K562 (cell line): ENCODE measurements at regions not wholly inside any gene's neighbourhood (a gene's known extent, or its start where the extent isn't known, plus 50 kb on each side); places are given as distances from the start of the nearest gene placed in this dataset.

Experiments
- ATF3 ChIP-seq, 2 experiments: fragments of 450-650 bp in 1 of 2; sonication (generic) in 1 of 2; formaldehyde crosslinking in 1 of 2; IDR thresholded peaks in 1 of 2; conservative IDR thresholded peaks in 1 of 2; 2 replicates each; pipeline versions ENCODE4 v1.6.1 to v1.8.1; 2016 to 2023; ENCODE audit warnings: mild to moderate bottlenecking in 2 of 2, moderate library complexity in 2 of 2, inconsistent platforms in 1 of 2, missing genetic modification reagents in 1 of 2
- CTCF ChIP-seq, 3 experiments: IDR thresholded peaks in 2 of 3; conservative IDR thresholded peaks in 1 of 3; 2 replicates each; pipeline ENCODE4 v1.5.1; 2011 to 2012; ENCODE audit warnings: low read length in 3 of 3, mild to moderate bottlenecking in 3 of 3, control low read depth in 2 of 3, improper control_type of control experiment in 1 of 3, inconsistent platforms in 1 of 3, low read depth in 1 of 3, mixed read lengths in 1 of 3, moderate library complexity in 1 of 3; ENCODE audit not compliant: insufficient read depth in 2 of 3
- E2F6 ChIP-seq, 2 experiments: IDR thresholded peaks; 2 replicates each; pipeline ENCODE4 v1.6.1; 2011; ENCODE audit warnings: borderline replicate concordance in 1 of 2, control low read depth in 1 of 2, low read depth in 1 of 2, low read length in 1 of 2, mild to moderate bottlenecking in 1 of 2, mixed read lengths in 1 of 2, moderate library complexity in 1 of 2; ENCODE audit not compliant: insufficient read depth in 1 of 2, insufficient read length in 1 of 2, poor library complexity in 1 of 2, severe bottlenecking in 1 of 2; ENCODE audit errors: extremely low read depth in 1 of 2
- EP300 ChIP-seq: IDR thresholded peaks from 2 replicates; pipeline ENCODE4 v1.6.1; 2012; ENCODE audit warnings: low read length, improper control_type of control experiment
- ETV6 ChIP-seq, 3 experiments: fragments of 150-350 bp in 1 of 3; sonication (generic) in 1 of 3; formaldehyde crosslinking in 1 of 3; IDR thresholded peaks; 2 replicates each; pipeline versions ENCODE4 v1.6.1 to v1.8.0; 2014 to 2022; ENCODE audit warnings: borderline replicate concordance in 2 of 3, low read depth in 2 of 3, antibody characterized with exemption in 1 of 3, low read length in 1 of 3, mild to moderate bottlenecking in 1 of 3, missing genetic modification reagents in 1 of 3
- EZH2 ChIP-seq: IDR thresholded peaks from 2 replicates; pipeline ENCODE4 v1.6.1; 2012; ENCODE audit warnings: low read depth, mild to moderate bottlenecking, inconsistent platforms, low read length, borderline replicate concordance
- GABPA ChIP-seq: fragments of 200-800 bp; sonication (Bioruptor generic); conservative IDR thresholded peaks from 2 replicates; pipeline ENCODE4 v1.6.1; 2016; ENCODE audit warnings: low read depth, missing genetic modification characterization, missing compliant biosample characterization
- GABPB1 ChIP-seq: sonication (generic); formaldehyde crosslinking; IDR thresholded peaks from 2 replicates; pipeline ENCODE4 v1.8.0; 2022; ENCODE audit warnings: mild to moderate bottlenecking, missing genetic modification reagents
- GATAD2B ChIP-seq: fragments of 450-650 bp; IDR thresholded peaks from 2 replicates; pipeline ENCODE4 v1.6.1; 2017; ENCODE audit warnings: mild to moderate bottlenecking, borderline replicate concordance
- JUND ChIP-seq, 2 experiments: IDR thresholded peaks; 2 replicates in 1 of 2; 3 replicates in 1 of 2; pipeline ENCODE4 v1.6.1; 2011; ENCODE audit warnings: borderline replicate concordance in 2 of 2, low read depth in 2 of 2, low read length in 2 of 2, improper control_type of control experiment in 1 of 2, missing biosample characterization in 1 of 2, missing genetic modification characterization in 1 of 2, missing genetic modification reagents in 1 of 2
- POLR2AphosphoS5 ChIP-seq: IDR thresholded peaks from 2 replicates; pipeline ENCODE4 v1.6.1; 2011; ENCODE audit warnings: mild to moderate bottlenecking, low read depth, low read length, moderate library complexity; ENCODE audit not compliant: control insufficient read depth, insufficient read depth
- SPI1 ChIP-seq: IDR thresholded peaks from 2 replicates; pipeline ENCODE4 v1.6.1; 2011; ENCODE audit warnings: low read depth, low read length, control low read depth, borderline replicate concordance
- ZNF384 ChIP-seq: IDR thresholded peaks from 2 replicates; pipeline ENCODE4 v1.6.1; 2012; ENCODE audit warnings: low read depth, low read length, improper control_type of control experiment
- ZNF785 ChIP-seq: fragments of 250-450 bp; sonication (Bioruptor Pico); IDR thresholded peaks from 2 replicates; pipeline ENCODE4 v1.4.0; 2020; ENCODE audit warnings: mild to moderate bottlenecking

GRCh38 chr6:169014211-169015197, 239.1 kb downstream of the THBS2 start:
- TF ChIP-seq SPI1 (no peak), ZNF785 (CRISPR knock-in tag) (no peak), E2F6 (IDR thresholded peaks at IDR 0.05; ENCODE audit: borderline replicate concordance in 1 of 2, extremely low read depth in 1 of 2, insufficient read depth in 1 of 2, insufficient read length in 1 of 2, low read depth in 1 of 2, low read length in 1 of 2, poor library complexity in 1 of 2, severe bottlenecking in 1 of 2) (no peak), EP300 (no peak), GATAD2B (no peak), EZH2 (no peak), GABPA (tag) (no peak), ATF3 (IDR thresholded peaks at IDR 0.05) (no peak), ATF3 (CRISPR knock-in tag; conservative IDR thresholded peaks at IDR 0.05) (no peak), GABPB1 (CRISPR knock-in tag) (no peak), CTCF (IDR thresholded peaks at IDR 0.05 in 2 of 3, conservative IDR thresholded peaks at IDR 0.05 in 1 of 3; ENCODE audit: insufficient read depth in 2 of 3, low read depth in 1 of 3, low read length in 3 of 3) (no peak), JUND (IDR thresholded peaks at IDR 0.05; ENCODE audit: borderline replicate concordance, low read depth, low read length) (no peak), JUND (tag; IDR thresholded peaks at IDR 0.05; ENCODE audit: borderline replicate concordance, low read depth, low read length) (no peak), ZNF384 (no peak), POLR2AphosphoS5 (no peak), ETV6 (IDR thresholded peaks at IDR 0.05; ENCODE audit: borderline replicate concordance in 1 of 2, low read depth in 2 of 2, low read length in 1 of 2) (no peak), ETV6 (CRISPR knock-in tag; IDR thresholded peaks at IDR 0.05; ENCODE audit: borderline replicate concordance) (no peak)
